OCI-LY7 (cell line): ENCODE measurements at regions not wholly inside any gene's neighbourhood (a gene's known extent, or its start where the extent isn't known, plus 50 kb on each side); places are given as distances from the start of the nearest gene placed in this dataset.

Experiments used
- EZH2phosphoT487 ChIP-seq: fragments of 200-600 bp; sonication (generic); IDR thresholded peaks from 2 replicates; pipeline ENCODE4 v1.6.1; 2018; ENCODE audit warnings: low read depth, borderline replicate concordance, mild to moderate bottlenecking, mixed run types, antibody characterized with exemption, low read length, moderate library complexity, mixed read lengths
- TF ChIP-seq, protein P1 (sequence below): fragments of 200-600 bp; sonication (generic); conservative IDR thresholded peaks from 2 replicates; pipeline ENCODE4 v1.5.1; 2014; ENCODE audit warnings: mild to moderate bottlenecking, antibody characterized with exemption, low read length, moderate library complexity, mixed read lengths

DNA sequence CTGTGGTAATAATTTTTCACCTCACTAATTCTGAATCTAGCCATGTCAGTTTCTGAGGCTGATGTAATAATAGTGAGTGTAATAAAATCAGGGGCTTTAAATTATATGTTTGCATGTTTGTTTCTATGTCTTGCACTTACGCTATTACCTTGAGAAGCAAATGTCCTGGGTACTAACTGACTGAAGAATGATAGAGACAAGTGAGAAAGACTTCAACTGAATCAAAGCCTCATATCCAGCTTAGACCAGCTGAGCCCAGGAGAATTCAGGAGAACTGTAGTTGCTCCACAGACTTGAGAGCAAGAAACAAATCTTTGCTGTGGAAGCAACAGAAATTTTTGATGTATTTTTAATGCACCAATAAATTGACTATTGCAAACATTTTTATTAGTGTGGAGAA lies 162.8 kb downstream of the MANEA start:
- TF ChIP-seq, protein P1, sequence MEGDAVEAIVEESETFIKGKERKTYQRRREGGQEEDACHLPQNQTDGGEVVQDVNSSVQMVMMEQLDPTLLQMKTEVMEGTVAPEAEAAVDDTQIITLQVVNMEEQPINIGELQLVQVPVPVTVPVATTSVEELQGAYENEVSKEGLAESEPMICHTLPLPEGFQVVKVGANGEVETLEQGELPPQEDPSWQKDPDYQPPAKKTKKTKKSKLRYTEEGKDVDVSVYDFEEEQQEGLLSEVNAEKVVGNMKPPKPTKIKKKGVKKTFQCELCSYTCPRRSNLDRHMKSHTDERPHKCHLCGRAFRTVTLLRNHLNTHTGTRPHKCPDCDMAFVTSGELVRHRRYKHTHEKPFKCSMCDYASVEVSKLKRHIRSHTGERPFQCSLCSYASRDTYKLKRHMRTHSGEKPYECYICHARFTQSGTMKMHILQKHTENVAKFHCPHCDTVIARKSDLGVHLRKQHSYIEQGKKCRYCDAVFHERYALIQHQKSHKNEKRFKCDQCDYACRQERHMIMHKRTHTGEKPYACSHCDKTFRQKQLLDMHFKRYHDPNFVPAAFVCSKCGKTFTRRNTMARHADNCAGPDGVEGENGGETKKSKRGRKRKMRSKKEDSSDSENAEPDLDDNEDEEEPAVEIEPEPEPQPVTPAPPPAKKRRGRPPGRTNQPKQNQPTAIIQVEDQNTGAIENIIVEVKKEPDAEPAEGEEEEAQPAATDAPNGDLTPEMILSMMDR = no peak
- no peak for TF ChIP-seq EZH2phosphoT487
